HG03442 (cell line): ENCODE measurements at regions not wholly inside any gene's neighbourhood (a gene's known extent, or its start where the extent isn't known, plus 50 kb on each side); places are given as distances from the start of the nearest gene placed in this dataset.
"Not testable (repeated sequence)": the region's sequence is repeated elsewhere in the genome, so short reads cannot be mapped to it uniquely, and the experiment has no call there.

Experiments
- ATAC-seq: cut with Tn5 transposase; IDR thresholded peaks from one replicate; pipeline ENCODE4 v1.9.1; 2021; ENCODE audit warnings: mild to moderate bottlenecking, moderate library complexity; ENCODE audit not compliant: unreplicated experiment

GRCh38 chr2:129800686-129801085 is 178.8 kb upstream of the RAB6C start:
- no peak for ATAC-seq

DNA sequence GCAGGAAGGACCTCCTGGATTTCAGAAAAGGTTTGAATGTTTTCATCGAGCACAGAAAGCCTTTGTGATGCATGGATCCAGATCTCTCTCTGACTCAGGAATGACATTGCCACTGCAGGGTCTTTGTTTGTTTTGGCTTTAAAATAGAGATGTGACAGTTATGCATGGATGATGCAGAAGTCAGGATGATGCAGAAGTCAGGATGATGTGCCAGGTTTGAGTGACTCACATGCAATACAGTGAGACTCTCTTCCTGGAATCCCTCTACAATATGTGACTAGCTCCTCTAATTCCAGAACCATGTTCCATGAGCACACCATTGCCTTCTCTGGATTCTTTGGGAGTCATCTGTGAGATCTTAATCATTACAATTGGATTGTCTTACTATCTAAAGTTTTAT is 177.9 kb upstream of the RAB6C start:
- ATAC-seq = no peak

GRCh38 chr2:129802290-129802689 is 177.2 kb upstream of the RAB6C start:
- no peak for ATAC-seq

- no peak for ATAC-seq
Measured at GRCh38 chr2:129803032-129803431, 176.4 kb upstream of the RAB6C start.

GRCh38 chr2:129803871-129804270 is 175.6 kb upstream of the RAB6C start:
- no peak for ATAC-seq

- ATAC-seq = no peak
Measured at GRCh38 chr2:129805899-129806298, 173.6 kb upstream of the RAB6C start.

DNA sequence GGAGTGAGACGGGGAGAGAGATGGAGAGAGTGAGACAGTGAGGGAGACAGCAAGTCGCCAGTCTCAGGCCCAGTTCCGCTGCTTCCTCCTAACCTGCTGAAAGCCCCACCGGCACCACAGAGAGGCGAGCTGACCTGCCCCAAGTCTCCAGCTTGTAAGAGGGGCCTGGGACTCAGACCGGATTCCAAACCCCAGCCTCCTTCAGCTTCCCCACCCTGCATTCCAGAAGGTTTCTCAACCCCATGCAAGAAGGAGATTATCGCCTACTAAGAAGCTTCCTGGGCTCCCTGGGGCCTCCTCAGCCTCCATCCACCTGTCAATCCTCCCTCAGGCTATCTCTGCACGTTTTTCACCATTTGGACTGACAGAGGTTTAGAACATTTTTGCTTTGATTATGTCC is 173.1 kb upstream of the RAB6C start:
- ATAC-seq = no peak

- ATAC-seq = no peak
Measured at GRCh38 chr2:129806990-129807389, 172.5 kb upstream of the RAB6C start.

GRCh38 chr2:129807642-129808338 is 171.7 kb upstream of the RAB6C start:
- not testable (repeated sequence) for ATAC-seq

DNA sequence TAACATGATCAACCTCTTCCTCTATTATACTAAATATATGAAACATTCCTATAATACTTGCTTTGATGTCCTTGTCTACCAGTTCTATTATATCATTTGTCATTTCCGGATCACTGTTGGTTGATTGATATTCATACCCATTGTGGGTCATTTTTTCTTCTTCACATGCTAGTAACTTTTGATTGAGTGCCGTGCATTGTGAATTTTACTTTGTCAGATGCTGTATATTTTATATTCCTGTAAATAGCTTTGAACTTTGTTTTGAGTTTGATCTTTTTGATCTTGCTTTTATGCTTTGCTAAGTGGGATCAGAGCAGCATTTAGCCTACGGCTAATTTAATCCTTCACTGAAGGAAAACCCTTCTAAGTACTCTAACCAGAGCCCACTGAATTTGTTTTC is 168.9 kb upstream of the RAB6C start:
- no peak for ATAC-seq

GRCh38 chr2:129812071-129812470 is 167.4 kb upstream of the RAB6C start:
- peak; percentile 73 for ATAC-seq

DNA sequence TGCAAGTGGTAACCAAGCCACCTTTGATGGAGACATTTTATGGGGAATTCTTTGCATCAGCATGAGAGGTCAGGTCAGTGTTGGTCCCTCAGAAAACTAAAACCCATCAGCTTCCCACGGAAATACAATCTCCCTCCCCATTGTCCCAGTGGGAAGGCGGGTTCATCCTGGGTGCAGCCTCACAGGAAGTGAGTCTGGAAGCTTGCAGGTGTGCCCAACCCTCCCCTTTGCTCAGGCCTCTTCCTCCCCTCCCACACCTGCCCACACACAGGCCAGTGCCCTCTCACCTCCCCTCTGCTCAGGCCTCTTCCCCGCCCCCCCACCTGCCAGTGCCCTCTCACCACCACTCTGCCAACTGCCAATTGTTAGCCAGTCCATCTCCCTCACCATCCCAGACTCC is 166.8 kb upstream of the RAB6C start:
- no peak for ATAC-seq

- ATAC-seq = no peak
Measured at GRCh38 chr2:129813404-129813803, 166.1 kb upstream of the RAB6C start.

- no peak for ATAC-seq
Measured at GRCh38 chr2:129816813-129817574, 162.5 kb upstream of the RAB6C start.

- ATAC-seq = no peak
Measured at GRCh38 chr2:129819855-129820254, 159.6 kb upstream of the RAB6C start.

GRCh38 chr2:129820908-129821307 is 158.6 kb upstream of the RAB6C start:
- no peak for ATAC-seq

DNA sequence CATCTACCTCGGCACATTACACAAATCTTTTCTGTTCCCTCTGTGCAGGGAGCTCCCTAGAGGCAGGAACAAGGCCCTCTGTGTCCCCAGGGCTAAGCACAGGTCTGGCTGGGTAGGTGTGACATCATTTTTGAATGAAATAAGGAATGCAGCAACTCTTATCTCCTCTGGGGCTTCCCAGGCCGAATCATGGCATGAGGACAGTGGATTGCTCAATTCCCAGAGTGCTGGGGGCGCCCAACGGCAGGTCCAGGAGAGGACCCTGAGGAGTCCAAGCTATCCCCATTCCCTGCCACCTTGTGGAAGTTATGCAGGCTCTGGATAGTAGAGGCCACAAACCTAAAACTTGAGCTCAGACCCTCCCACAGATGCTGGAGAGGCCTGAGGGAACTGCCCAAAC is 158.0 kb upstream of the RAB6C start:
- no peak for ATAC-seq

GRCh38 chr2:129823044-129823443 is 156.4 kb upstream of the RAB6C start:
- ATAC-seq = no peak

DNA sequence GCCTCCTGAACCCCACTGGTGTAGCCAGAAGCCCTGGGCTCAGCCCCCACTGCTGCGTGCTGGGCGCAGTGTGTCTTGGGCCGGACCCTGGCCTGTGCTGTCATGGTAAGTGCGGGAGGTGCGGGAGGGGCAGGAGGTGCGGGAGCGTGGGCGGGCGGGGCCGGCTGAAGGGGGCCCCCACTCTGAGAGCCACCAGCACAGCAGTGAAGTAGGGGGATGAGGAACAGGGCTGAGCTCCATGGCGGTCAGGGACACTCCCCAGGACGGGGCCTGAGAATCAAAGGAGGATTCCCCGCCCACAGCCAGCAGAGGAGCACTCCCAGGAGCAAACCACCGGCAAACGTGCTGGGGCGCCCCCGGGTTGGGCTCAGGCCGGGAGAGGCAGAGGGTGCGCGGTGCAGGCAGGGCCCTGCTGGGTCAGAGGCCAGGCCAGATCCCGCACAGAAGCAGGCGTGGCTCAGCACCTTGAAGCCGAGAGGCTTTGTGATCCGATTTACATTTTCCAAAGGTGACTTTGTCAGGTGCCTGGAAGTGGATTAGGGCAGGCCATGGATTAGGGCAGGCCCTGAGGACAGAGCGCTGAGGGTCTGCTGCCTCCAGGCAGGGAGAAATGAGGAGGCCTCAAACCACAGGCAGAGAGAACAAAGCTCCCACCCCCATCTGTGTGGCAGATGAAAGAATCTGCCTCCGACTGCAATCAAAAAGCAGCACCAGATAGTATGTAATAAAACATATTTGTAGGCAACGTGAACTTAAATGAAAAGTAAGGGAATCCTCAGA is 152.0 kb upstream of the RAB6C start:
- no peak for ATAC-seq

GRCh38 chr2:129828792-129829191 is 150.7 kb upstream of the RAB6C start:
- ATAC-seq = no peak

DNA sequence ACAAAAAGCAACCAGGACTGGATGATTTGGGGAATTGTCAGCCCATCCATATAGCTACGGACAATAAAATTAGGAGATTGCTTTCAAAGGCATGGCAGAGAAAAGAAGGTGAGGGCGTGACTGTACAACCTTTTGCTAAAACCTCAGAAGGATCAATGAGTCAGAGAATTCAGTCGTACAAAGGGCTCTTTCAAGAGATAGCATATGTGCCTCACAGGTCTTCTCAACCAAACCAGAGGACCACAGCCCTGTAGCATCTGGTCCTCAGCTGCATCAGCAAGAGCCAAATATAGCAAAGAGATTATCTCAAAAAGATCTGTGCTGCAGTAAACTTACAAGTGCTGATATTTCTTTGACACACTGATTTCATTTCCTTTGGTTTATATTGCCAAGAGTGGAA is 149.9 kb upstream of the RAB6C start:
- ATAC-seq = no peak

DNA sequence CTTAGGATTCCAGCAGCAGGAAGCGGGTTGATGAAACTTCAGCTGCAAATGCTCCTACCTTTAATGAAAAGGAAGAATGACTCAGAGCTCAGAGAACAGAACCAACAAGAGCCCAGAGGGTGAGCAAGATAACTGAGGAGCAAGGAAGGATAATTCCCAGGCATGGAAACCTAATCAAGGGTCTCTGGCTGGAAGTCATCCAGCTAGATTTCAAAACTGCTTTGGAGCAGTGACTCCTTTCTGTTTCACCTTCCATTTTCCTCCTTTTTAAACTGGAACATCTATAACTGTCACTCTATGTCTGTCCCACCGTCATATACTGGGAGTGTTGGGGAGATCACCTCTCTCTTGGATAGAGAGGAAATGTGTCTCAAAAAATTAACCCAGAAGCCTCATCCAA is 148.4 kb upstream of the RAB6C start:
- ATAC-seq = no peak
